HCT116 (cell line): ENCODE measurements at regions not wholly inside any gene's neighbourhood (a gene's known extent, or its start where the extent isn't known, plus 50 kb on each side); places are given as distances from the start of the nearest gene placed in this dataset.

ENCODE experiments used
- ATAC-seq: fragments of 200-7000 bp; cut with Tn5 transposase; 2 replicates; pipeline ENCODE4 v1.9.1; 2020; ENCODE audit warnings: mild to moderate bottlenecking, moderate library complexity
- BruUV-seq: library from RNA; stranded (reverse); fragments of 400-500 nt; replicated peaks from 2 replicates; lab custom pipeline; 2021; lab: Mats Ljungman, UMichigan
- CTCF ChIA-PET: fragments of 300-600 bp; sonication (Branson Sonifier 250); formaldehyde crosslinking; loops from one replicate; lab custom pipeline; 2021; ENCODE audit warnings: antibody characterized with exemption; lab: Charles Lee
- POLR2A ChIA-PET: fragments of 300-600, 350-600 bp; sonication (Branson Sonifier 250); formaldehyde crosslinking; loops from one replicate; lab custom pipeline; 2021; ENCODE audit warnings: antibody characterized with exemption; lab: Charles Lee
- RAD21 ChIA-PET, 2 experiments: fragments of 300-600 bp; sonication (Branson Sonifier 250); formaldehyde crosslinking; loops; one replicate each; lab custom pipeline; 2023; ENCODE audit warnings: low total read pairs in 2 of 2; ENCODE audit not compliant: uncharacterized antibody in 2 of 2, unreplicated experiment in 2 of 2, low non-redundant PET in 1 of 2; lab: Charles Lee
- DNase-seq: peaks from one replicate; pipeline ENCODE4 v3.0.0-alpha.2; 2010; ENCODE audit warnings: low read depth, low spot score
- H2AFZ ChIP-seq: fragments of 200-600 bp; shearing (Covaris generic), sonication (generic); 2 replicates; pipeline ENCODE4 v1.6.1; 2017; ENCODE audit warnings: low read depth, mixed run types, mixed read lengths, antibody characterized with exemption, low read length; ENCODE audit not compliant: poor library complexity, severe bottlenecking
- H3K27ac ChIP-seq: 2 replicates; pipeline ENCODE4 v1.5.1; 2012; ENCODE audit warnings: low read depth, low read length
- H3K27me3 ChIP-seq: fragments of 200-600 bp; sonication (generic); 2 replicates; pipeline ENCODE4 v1.6.1; 2016; ENCODE audit warnings: mixed run types, low read length, mixed read lengths; ENCODE audit not compliant: insufficient read depth
- H3K36me3 ChIP-seq, 2 experiments: fragments of 200-500 bp in 1 of 2; fragments of 200-600 bp in 1 of 2; sonication (Bioruptor generic) in 1 of 2; sonication (generic) in 1 of 2; 2 replicates each; pipeline versions ENCODE4 v1.5.1 to v1.6.1; 2014 to 2016; ENCODE audit warnings: low read length in 2 of 2, inconsistent platforms in 1 of 2, mixed read lengths in 1 of 2, mixed run types in 1 of 2; ENCODE audit not compliant: insufficient read depth in 2 of 2, control insufficient read depth in 1 of 2
- H3K4me1 ChIP-seq, 2 experiments: fragments of 200-600 bp in 1 of 2; sonication (generic) in 1 of 2; 2 replicates each; pipeline versions ENCODE4 v1.5.1 to v1.6.1; 2012 to 2017; ENCODE audit warnings: low read length in 2 of 2, inconsistent platforms in 1 of 2, mild to moderate bottlenecking in 1 of 2, mixed read lengths in 1 of 2, mixed run types in 1 of 2, moderate library complexity in 1 of 2; ENCODE audit not compliant: insufficient read depth in 2 of 2, control insufficient read depth in 1 of 2
- H3K4me2 ChIP-seq: fragments of 200-600 bp; sonication (generic); 2 replicates; pipeline ENCODE4 v1.6.1; 2017; ENCODE audit warnings: mixed run types, low read length, mixed read lengths
- H3K4me3 ChIP-seq, 2 experiments: fragments of 200-600 bp in 1 of 2; sonication (generic) in 1 of 2; replicated peaks in 1 of 2; 2 replicates each; pipeline ENCODE4 v1.5.1; 2011 to 2016; ENCODE audit warnings: low read length in 2 of 2, control low read depth in 1 of 2, low read depth in 1 of 2, mild to moderate bottlenecking in 1 of 2, mixed read lengths in 1 of 2, mixed run types in 1 of 2
- H3K79me2 ChIP-seq: fragments of 200-600 bp; sonication (generic); 2 replicates; pipeline ENCODE4 v1.6.1; 2017; ENCODE audit warnings: mild to moderate bottlenecking, mixed run types, low read length, moderate library complexity, mixed read lengths; ENCODE audit not compliant: insufficient read depth
- H3K9ac ChIP-seq: fragments of 200-600 bp; sonication (generic); 2 replicates; pipeline ENCODE4 v1.6.1; 2016; ENCODE audit warnings: low read length, mixed read lengths
- H3K9me2 ChIP-seq: fragments of 200-600 bp; sonication (generic), shearing (Covaris generic); 2 replicates; pipeline ENCODE4 v1.6.1; 2017; ENCODE audit warnings: mixed run types, mild to moderate bottlenecking, moderate library complexity; ENCODE audit not compliant: insufficient read depth
- H3K9me3 ChIP-seq, 2 experiments: fragments of 200-500 bp in 1 of 2; fragments of 200-600 bp in 1 of 2; sonication (Bioruptor generic) in 1 of 2; sonication (generic) in 1 of 2; 2 replicates each; pipeline ENCODE4 v1.6.1; 2014 to 2017; ENCODE audit warnings: low read length in 2 of 2, mixed read lengths in 2 of 2, inconsistent platforms in 1 of 2, low read depth in 1 of 2, mild to moderate bottlenecking in 1 of 2, mixed run types in 1 of 2, moderate library complexity in 1 of 2; ENCODE audit not compliant: control insufficient read depth in 1 of 2, insufficient read depth in 1 of 2
- H4K20me1 ChIP-seq: fragments of 200-600 bp; sonication (generic), shearing (Covaris generic); 2 replicates; pipeline ENCODE4 v1.6.1; 2017; ENCODE audit warnings: mixed run types, mild to moderate bottlenecking, moderate library complexity; ENCODE audit not compliant: insufficient read depth
- CBX3 ChIP-seq: IDR thresholded peaks from 2 replicates; pipeline ENCODE4 v1.6.1; 2012; ENCODE audit warnings: low read depth
- CEBPB ChIP-seq: IDR thresholded peaks from 2 replicates; pipeline ENCODE4 v1.6.1; 2012; ENCODE audit warnings: low read depth
- EGR1 ChIP-seq: IDR thresholded peaks from 2 replicates; pipeline ENCODE4 v1.6.1; 2012; ENCODE audit warnings: low read depth
- ELF1 ChIP-seq: IDR thresholded peaks from 2 replicates; pipeline ENCODE4 v1.6.1; 2012; ENCODE audit warnings: low read depth, borderline replicate concordance
- EZH2 ChIP-seq: fragments of 200-600 bp; sonication (generic); IDR thresholded peaks from 2 replicates; pipeline ENCODE4 v1.6.1; 2017; ENCODE audit warnings: antibody characterized with exemption, mixed run types
- EZH2phosphoT487 ChIP-seq: fragments of 200-600 bp; IDR thresholded peaks from 2 replicates; pipeline ENCODE4 v1.6.1; 2018; ENCODE audit warnings: antibody characterized with exemption, borderline replicate concordance
- JUND ChIP-seq: IDR thresholded peaks from 2 replicates; pipeline ENCODE4 v1.6.1; 2012
- POLR2A ChIP-seq: IDR thresholded peaks from 2 replicates; pipeline ENCODE4 v1.7.0; 2011; ENCODE audit warnings: borderline replicate concordance; ENCODE audit not compliant: insufficient read depth, insufficient read length; ENCODE audit errors: extremely low read depth
- SIN3A ChIP-seq: IDR thresholded peaks from 2 replicates; pipeline ENCODE4 v1.6.1; 2012; ENCODE audit warnings: low read depth
- SP1 ChIP-seq: IDR thresholded peaks from 2 replicates; pipeline ENCODE4 v1.6.1; 2012; ENCODE audit warnings: low read depth
- SRF ChIP-seq: IDR thresholded peaks from 2 replicates; pipeline ENCODE4 v1.6.1; 2012; ENCODE audit warnings: low read depth
- ZNF274 ChIP-seq: fragments of 200-500 bp; sonication (Bioruptor generic); IDR thresholded peaks from 2 replicates; pipeline ENCODE4 v1.6.1; 2014; ENCODE audit warnings: mild to moderate bottlenecking, low read depth, low read length, inconsistent platforms
- intact Hi-C: fragments of 100-400 bp; cut with micrococcal nuclease; formaldehyde crosslinking; loops from 2 replicates; pipeline ENCODE4 v1.10.0; 2022
- TF ChIP-seq, protein P1 (sequence below): IDR thresholded peaks from 2 replicates; pipeline ENCODE4 v1.6.1; 2012
- TF ChIP-seq, protein P2 (sequence below): IDR thresholded peaks from 2 replicates; pipeline ENCODE4 v1.6.1; 2012; ENCODE audit warnings: low read depth
- TF ChIP-seq, protein P3 (sequence below): IDR thresholded peaks from 2 replicates; pipeline ENCODE4 v1.6.1; 2012

DNA sequence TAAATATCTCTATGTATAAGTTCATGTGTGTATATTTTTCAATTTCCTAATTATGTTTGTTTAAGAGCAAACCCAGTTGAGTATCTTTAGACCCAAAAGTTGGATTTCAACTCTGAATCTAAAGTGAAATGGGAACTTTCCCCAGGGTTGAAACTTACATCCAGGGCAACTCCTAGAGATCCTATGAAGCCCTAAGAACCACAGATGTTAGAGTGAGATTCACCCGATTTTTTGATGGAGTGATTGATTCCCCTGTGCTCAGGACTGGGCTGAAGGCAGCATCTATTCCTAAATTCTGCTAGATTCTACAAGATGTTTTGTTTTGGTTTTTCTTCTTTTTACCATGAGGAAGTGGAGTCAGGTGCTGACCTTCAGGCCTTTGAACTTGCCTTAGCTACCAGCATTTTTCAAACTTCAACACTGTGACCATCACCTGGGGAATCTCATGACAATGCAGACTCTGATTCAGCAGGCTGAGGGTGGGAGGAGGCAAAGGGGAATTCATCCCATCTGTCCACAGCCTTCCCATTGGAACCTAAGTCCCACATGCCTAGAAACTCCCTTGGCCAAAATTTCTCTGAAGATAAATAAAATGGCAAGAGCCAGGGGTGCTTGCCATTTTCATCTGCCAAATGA is 145.5 kb downstream of the ETS2 start:
- RAD21 ChIA-PET: no interaction called here
- Histone ChIP-seq H3K4me1 (0 out of 4 replicates have a peak, but pooled peaks cover 0 to 4% of the 10 kb centered on the region in 2 experiments), H2AFZ (no peak overlapping the region), H3K79me2 (no peaks in the 10 kb centered on the region), H3K9ac (no peak overlapping the region), H3K9me2 (no peaks in the 10 kb centered on the region), H3K9me3 (no peaks in the 10 kb centered on the region), H3K27me3 (no peaks in the 10 kb centered on the region), H3K36me3 (no peaks in the 10 kb centered on the region), H4K20me1 (no peaks in the 10 kb centered on the region), H3K4me2 (no peak overlapping the region), H3K4me3 (no peak overlapping the region), H3K27ac (no peak overlapping the region)
- CTCF ChIA-PET: no interaction called here
- intact Hi-C loops: no loop called here
- DNase-seq (no peak), ATAC-seq (no peak)
- no peak for TF ChIP-seq EGR1
- BruUV-seq: no TSS peak
- POLR2A ChIA-PET: no interaction called here

DNA sequence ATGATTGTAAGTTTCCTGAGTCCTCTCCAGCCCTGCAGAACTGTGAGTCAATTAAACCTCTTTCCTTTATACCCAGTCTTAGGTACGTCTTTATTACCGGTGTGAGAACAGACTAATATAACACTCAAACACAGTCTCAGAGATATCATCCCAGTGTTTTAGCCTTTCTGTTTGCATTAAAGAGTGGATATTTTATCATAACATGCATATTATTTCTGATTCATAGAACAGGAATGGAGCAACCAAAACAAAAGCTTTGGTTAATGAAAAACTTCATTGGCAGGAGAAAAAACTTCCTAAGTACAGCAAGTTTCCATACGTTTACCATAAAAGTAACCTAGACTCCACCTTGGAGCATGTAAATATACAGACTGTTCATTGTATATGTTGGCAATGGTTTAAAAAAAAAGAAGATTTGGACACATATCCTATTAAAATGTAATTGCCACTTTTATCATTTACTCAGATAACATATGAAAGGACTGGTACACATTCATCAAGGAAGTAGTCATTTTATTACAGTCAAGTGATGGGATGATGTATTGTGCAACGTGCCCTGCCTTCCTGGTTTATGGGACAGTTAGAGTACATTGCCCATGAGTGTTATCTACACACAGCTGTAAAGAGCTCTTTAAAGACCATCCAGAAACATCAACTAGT is 144.8 kb downstream of the ETS2 start:
- DNase-seq (no peak), ATAC-seq (no peak)
- H3K9ac ChIP-seq: no peak overlapping the region
- H3K79me2 ChIP-seq: no peaks in the 10 kb centered on the region
- H4K20me1 ChIP-seq: no peaks in the 10 kb centered on the region
- 0 out of 4 replicates have a peak, but pooled peaks cover 0 to 4% of the 10 kb centered on the region in 2 experiments for H3K4me1 ChIP-seq
- H3K27me3 ChIP-seq: no peaks in the 10 kb centered on the region
- no TSS peak for BruUV-seq
- CTCF ChIA-PET: no interaction called here
- H3K27ac ChIP-seq: no peak overlapping the region
- POLR2A ChIA-PET: no interaction called here
- no peaks in the 10 kb centered on the region for H3K9me2 ChIP-seq
- RAD21 ChIA-PET: no interaction called here
- H3K4me3 ChIP-seq: no peak overlapping the region
- no peaks in the 10 kb centered on the region for H3K36me3 ChIP-seq
- H3K4me2 ChIP-seq: no peak overlapping the region
- H3K9me3 ChIP-seq: no peaks in the 10 kb centered on the region
- intact Hi-C loops: no loop called here
- no peak overlapping the region for H2AFZ ChIP-seq
- no peak for TF ChIP-seq CBX3
- TF ChIP-seq ZNF274: no peak
- TF ChIP-seq, protein P1, sequence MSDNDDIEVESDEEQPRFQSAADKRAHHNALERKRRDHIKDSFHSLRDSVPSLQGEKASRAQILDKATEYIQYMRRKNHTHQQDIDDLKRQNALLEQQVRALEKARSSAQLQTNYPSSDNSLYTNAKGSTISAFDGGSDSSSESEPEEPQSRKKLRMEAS: no peak
- TF ChIP-seq, protein P2, sequence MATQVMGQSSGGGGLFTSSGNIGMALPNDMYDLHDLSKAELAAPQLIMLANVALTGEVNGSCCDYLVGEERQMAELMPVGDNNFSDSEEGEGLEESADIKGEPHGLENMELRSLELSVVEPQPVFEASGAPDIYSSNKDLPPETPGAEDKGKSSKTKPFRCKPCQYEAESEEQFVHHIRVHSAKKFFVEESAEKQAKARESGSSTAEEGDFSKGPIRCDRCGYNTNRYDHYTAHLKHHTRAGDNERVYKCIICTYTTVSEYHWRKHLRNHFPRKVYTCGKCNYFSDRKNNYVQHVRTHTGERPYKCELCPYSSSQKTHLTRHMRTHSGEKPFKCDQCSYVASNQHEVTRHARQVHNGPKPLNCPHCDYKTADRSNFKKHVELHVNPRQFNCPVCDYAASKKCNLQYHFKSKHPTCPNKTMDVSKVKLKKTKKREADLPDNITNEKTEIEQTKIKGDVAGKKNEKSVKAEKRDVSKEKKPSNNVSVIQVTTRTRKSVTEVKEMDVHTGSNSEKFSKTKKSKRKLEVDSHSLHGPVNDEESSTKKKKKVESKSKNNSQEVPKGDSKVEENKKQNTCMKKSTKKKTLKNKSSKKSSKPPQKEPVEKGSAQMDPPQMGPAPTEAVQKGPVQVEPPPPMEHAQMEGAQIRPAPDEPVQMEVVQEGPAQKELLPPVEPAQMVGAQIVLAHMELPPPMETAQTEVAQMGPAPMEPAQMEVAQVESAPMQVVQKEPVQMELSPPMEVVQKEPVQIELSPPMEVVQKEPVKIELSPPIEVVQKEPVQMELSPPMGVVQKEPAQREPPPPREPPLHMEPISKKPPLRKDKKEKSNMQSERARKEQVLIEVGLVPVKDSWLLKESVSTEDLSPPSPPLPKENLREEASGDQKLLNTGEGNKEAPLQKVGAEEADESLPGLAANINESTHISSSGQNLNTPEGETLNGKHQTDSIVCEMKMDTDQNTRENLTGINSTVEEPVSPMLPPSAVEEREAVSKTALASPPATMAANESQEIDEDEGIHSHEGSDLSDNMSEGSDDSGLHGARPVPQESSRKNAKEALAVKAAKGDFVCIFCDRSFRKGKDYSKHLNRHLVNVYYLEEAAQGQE: no peak
- no peak for TF ChIP-seq EGR1
- TF ChIP-seq POLR2A: no peak
- TF ChIP-seq SRF: no peak
- TF ChIP-seq SIN3A: no peak
- TF ChIP-seq, protein P3, sequence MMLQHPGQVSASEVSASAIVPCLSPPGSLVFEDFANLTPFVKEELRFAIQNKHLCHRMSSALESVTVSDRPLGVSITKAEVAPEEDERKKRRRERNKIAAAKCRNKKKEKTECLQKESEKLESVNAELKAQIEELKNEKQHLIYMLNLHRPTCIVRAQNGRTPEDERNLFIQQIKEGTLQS: no peak
- TF ChIP-seq CEBPB: no peak
- TF ChIP-seq ELF1: no peak
- no peak for TF ChIP-seq JUND
- no peak for TF ChIP-seq EZH2phosphoT487
- TF ChIP-seq EZH2: no peak
- no peak for TF ChIP-seq SP1
